IPS-NIHi7 (cell line): ENCODE measurements at regions not wholly inside any gene's neighbourhood (a gene's known extent, or its start where the extent isn't known, plus 50 kb on each side); places are given as distances from the start of the nearest gene placed in this dataset.
"Not testable (repeated sequence)": the region's sequence is repeated elsewhere in the genome, so short reads cannot be mapped to it uniquely, and the experiment has no call there.

Experiments used
- DNase-seq: peaks from one replicate; pipeline ENCODE4 v3.0.0; 2012; ENCODE audit warnings: mixed read lengths; ENCODE audit errors: extremely low spot score

GRCh38 chr17:77341069-77341541 lies 200.3 kb downstream of the SEC14L1 start:
- no peak for DNase-seq

- DNase-seq, result not testable (repeated sequence)
Observed at GRCh38 chr17:77342656-77342990, 201.9 kb downstream of the SEC14L1 start.

- no peak for DNase-seq
Observed at GRCh38 chr17:77343031-77343800, 202.4 kb downstream of the SEC14L1 start.

GRCh38 chr17:77344038-77344437 lies 203.3 kb downstream of the SEC14L1 start:
- no peak for DNase-seq

- DNase-seq, result no peak
Observed at GRCh38 chr17:77345260-77345910, 204.6 kb downstream of the SEC14L1 start.

GRCh38 chr17:77346765-77347164 lies 206.0 kb downstream of the SEC14L1 start:
- DNase-seq, result no peak

GRCh38 chr17:77347544-77347943 lies 206.8 kb downstream of the SEC14L1 start:
- no peak for DNase-seq

- DNase-seq, result no peak
Observed at GRCh38 chr17:77349976-77350830, 209.4 kb downstream of the SEC14L1 start.

GRCh38 chr17:77352441-77352840 lies 211.7 kb downstream of the SEC14L1 start:
- peak; percentile 7 for DNase-seq

- peak; percentile 5 for DNase-seq
Observed at GRCh38 chr17:77352996-77353395, 212.2 kb downstream of the SEC14L1 start.

GRCh38 chr17:77353684-77354419 lies 213.1 kb downstream of the SEC14L1 start:
- peak; percentile 11 for DNase-seq

GRCh38 chr17:77354420-77354669 lies 213.6 kb downstream of the SEC14L1 start:
- peak; percentile 7 for DNase-seq

- peak; percentile 7 for DNase-seq
Observed at GRCh38 chr17:77354670-77355455, 214.1 kb downstream of the SEC14L1 start.

GRCh38 chr17:77356109-77356689 lies 215.4 kb downstream of the SEC14L1 start:
- DNase-seq, result no peak

- DNase-seq, result no peak
Observed at GRCh38 chr17:77356690-77357201, 216.0 kb downstream of the SEC14L1 start.

GRCh38 chr17:77358801-77359200 lies 218.0 kb downstream of the SEC14L1 start:
- DNase-seq, result no peak

- no peak for DNase-seq
Observed at GRCh38 chr17:77359236-77359635, 218.5 kb downstream of the SEC14L1 start.

- DNase-seq, result no peak
Observed at GRCh38 chr17:77361986-77362620, 221.3 kb downstream of the SEC14L1 start.

GRCh38 chr17:77363821-77364361 lies 223.1 kb downstream of the SEC14L1 start:
- DNase-seq, result no peak
